GM19351 (cell line): ENCODE measurements at regions not wholly inside any gene's neighbourhood (a gene's known extent, or its start where the extent isn't known, plus 50 kb on each side); places are given as distances from the start of the nearest gene placed in this dataset.

Experiments used
- ATAC-seq: cut with Tn5 transposase; IDR thresholded peaks from one replicate; pipeline ENCODE4 v1.9.1; 2021; ENCODE audit warnings: mild to moderate bottlenecking, moderate library complexity; ENCODE audit not compliant: unreplicated experiment

DNA sequence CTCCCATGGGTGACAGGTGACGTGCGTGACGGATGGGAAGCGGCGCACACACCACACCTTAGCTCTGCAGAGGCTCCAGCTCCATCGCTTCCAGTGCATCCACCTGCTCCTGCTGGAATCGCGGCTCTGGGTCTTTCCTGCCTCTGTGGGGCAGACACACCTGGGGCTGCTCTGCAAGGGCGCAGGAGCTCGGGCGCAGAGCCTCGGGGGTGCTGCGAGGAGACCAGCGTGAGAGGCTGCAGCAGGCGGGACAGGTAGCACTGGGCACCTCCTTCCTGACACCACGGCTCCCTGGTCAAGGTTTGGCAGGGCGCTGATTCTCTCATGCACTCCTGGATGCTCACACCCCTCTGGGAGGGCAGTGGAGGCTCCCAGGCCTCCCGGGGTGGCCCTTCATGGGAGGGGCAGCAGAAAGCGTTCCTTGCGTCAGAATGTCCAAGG is 1494.3 kb downstream of the BRD1 start:
- no peak for ATAC-seq

DNA sequence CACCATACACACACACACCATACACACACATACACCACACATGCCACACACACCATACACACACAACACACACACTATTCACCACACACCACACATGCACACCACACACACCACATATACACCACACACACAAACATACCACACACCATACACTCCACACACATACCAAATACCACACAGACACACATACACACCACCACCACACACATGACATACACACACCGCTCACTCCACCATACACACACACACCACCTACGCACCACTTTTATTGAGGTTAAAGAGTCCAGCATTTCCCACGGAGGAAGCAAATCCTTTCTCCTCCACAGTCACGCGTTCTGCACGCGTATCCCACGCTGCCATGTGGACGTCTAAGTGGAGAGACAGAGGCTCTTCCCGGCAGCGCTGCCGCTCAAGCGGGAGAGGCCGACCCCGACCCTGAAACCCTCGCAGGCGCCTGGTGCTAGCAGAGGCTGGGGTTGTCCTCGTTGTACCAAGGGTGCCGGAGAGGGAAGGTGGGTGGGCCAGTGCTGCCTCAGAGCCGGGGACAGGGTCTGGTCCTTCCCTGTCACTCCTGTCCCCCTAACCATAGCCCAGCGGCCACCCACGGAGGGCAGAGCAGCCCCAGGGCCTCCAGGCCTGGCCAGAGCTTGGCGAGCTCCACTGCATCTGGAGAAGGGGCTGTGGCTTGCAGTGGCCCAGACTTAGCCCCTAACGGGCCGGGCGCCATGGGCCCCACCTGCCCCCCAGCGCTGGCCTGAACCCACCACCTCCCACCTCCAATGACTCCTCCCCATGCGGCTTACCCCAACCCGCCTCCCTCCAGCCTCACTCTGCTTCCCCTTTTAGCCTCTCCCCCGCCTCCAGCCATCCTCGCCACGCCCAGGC is 1495.0 kb downstream of the BRD1 start:
- ATAC-seq: no peak

- ATAC-seq: no peak
These were observed 1495.9 kb downstream of the BRD1 start for GRCh38 chr22:48331691-48332220.

GRCh38 chr22:48331266-48331665 is 1496.4 kb downstream of the BRD1 start:
- ATAC-seq: no peak

DNA sequence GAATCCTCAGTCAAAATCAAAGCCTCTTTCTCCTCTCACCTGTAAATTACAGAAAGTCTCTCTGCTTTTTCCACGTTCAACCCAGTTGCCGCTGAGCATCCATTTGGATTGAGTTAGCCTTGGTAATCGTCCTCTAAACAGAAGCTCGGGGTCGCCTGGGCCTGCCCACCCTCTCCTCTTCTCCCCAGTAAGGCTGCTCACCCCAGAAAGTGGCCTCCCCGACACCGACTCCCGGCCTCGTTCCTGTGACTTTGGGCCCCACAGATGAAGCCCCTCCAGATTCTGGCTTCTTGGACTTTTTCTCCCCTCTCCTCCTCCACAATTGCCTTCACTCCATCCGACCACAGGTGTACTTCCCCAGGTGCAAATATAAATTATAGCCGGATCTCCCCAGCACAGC is 1500.0 kb downstream of the BRD1 start:
- no peak for ATAC-seq

GRCh38 chr22:48323746-48324145 is 1503.9 kb downstream of the BRD1 start:
- no peak for ATAC-seq

GRCh38 chr22:48322907-48323306 is 1504.8 kb downstream of the BRD1 start:
- no peak for ATAC-seq

- no peak for ATAC-seq
These were observed 1505.6 kb downstream of the BRD1 start for GRCh38 chr22:48321986-48322545.

DNA sequence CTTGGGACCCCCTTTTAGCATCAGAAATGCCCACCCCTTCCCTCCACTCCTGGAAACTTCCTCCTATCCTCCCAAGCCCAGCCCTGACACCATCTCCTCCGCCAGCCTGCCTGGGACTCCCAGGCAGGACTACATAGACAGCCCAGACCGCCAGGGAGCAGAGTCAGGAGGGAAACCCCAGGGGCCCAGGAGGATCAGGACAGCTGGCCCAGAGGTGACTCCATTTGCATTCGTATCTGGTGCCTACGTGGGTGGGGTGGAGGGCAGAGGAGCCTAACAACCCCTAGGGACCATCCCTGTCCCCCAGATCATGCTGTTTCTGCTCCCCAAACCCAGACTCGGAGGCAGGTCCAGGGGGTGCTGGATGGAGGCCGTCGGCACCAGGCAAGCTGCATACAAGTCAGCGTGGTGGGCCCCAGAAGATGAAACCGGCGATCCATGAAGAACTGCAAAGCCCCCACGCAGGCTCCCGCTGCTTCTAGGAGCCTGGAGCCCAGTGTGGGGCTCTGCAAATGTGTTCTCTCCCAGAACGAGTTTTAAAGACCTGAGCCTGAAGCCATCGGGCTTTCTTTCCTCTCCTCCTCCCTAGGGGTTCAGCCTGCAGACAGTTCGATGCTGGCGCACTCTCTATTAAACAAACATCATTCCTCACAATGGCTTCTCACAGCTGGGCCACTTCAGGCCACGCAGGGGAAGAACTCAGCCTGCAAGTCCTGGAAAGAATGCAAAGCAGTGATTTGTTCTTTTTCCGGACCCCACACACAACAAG is 1506.8 kb downstream of the BRD1 start:
- no peak for ATAC-seq

- ATAC-seq: no peak
These were observed 1507.5 kb downstream of the BRD1 start for GRCh38 chr22:48320048-48320682.

DNA sequence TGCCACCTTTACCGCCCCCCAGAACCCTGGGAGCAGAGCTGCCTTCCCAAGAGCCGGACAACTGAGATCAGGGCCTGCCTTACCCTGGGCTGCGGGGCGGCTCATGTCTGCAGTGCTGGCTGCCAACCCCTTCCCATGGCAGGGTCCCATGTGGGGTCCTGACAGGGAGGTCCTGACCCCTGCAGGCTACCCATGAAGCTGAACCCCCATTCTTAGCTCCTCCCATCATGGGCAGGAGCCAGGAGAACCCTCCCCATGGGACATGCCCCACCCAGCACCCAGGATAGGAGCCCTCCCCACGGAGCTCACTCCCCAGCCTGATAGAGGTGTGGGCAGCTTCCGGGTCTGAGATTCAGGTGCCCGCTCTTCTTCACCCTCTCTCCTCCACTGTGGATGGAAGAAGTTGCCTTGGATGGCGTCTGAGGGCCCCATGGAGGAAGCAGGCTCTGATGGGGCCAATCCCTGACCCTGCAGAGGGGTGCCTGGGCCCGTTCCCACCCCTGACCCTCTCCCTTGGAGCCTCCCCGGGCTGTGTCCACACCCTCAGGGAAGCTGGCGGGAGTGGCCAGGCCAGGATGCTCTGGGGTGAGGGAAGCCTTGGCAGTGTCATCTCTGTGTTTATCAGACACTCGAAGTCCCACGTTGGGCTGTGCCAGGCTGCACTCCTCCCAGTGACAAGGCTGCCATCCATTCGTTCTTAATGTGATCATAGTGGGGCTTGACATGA is 1508.2 kb downstream of the BRD1 start:
- ATAC-seq: no peak

DNA sequence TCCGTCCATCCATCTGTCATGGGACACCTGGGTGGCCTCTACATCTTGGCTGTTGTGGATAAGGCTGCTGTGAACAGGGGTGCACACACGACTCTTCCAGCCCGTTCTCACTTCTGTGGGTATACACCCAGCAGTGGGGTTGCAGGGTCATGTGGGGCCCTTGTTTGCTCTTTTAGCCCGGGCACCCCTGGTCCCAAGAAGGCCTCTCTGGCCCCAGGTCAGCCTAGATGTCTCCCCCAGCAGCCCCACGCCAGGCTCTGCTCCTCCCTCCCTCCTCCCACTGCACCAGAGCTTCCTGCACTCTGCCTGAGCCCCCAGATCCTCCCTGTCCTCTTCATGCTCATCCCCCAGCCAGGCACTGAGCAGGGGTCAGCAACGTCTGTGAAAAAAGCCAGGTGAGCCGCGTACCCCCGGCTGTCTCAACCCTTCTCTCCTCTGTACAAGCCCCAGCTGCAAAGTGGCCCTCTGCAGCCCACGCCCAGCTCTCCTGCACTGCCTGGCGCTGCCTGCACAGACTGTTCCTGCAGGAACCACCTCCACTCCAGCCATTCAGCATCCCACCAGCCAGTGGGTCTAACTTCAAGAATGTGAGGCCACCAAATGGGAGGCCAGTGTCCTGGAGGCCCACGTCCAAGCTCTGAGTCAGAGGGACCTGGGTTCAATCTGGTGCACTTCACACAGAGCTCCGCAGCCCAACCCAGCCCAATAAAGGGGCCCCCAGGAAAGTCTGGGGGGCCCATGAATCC is 1508.9 kb downstream of the BRD1 start:
- no peak for ATAC-seq

- ATAC-seq: no peak
These were observed 1509.5 kb downstream of the BRD1 start for GRCh38 chr22:48318173-48318572.

DNA sequence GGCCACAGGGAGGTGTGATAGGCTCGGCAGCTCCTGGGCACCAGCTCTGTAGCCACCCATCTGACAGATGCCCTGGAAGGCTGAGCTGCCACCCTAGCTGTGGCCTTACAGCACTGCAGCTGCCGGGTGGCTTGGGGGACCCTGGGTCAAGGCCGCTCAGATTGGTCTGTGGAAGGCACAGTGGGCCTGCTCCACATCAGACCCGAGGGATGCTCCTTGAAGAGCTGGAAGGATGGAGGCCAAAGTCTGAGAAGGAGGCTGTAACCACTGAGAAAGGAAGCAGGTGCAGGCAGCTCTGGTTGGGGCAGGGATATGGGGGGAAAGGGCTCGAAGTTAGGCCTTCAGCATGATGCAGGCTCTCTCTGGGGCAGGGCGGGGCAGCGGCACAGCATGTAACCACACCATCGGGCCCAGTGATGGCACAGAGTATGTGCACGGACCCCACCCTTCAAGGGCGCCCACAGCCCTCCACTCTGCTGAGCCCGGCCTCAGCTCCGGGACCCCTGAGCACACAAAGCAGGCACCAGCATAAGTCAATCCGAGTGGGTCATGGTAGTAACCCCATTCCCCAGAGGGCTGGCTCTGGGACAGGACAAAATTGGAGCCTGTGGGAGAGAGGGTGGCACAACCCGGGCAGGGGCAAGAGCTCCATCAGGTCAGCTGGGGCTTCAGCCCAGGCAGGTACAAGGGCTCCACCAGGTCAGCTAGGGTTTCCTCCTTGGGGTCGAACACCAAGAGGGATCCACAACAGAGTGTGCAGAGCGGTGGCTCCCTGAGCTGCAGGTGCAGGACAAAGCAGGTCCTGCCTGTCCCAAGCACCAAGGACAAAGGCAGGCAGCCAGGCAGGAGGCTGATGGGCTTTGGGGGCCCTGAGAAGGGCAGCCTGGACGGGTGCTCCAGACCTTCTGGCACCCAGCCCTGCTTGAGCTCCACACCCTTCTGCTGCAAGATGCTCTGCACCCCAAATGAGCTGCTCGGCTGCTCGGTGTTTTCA is 1511.1 kb downstream of the BRD1 start:
- no peak for ATAC-seq

DNA sequence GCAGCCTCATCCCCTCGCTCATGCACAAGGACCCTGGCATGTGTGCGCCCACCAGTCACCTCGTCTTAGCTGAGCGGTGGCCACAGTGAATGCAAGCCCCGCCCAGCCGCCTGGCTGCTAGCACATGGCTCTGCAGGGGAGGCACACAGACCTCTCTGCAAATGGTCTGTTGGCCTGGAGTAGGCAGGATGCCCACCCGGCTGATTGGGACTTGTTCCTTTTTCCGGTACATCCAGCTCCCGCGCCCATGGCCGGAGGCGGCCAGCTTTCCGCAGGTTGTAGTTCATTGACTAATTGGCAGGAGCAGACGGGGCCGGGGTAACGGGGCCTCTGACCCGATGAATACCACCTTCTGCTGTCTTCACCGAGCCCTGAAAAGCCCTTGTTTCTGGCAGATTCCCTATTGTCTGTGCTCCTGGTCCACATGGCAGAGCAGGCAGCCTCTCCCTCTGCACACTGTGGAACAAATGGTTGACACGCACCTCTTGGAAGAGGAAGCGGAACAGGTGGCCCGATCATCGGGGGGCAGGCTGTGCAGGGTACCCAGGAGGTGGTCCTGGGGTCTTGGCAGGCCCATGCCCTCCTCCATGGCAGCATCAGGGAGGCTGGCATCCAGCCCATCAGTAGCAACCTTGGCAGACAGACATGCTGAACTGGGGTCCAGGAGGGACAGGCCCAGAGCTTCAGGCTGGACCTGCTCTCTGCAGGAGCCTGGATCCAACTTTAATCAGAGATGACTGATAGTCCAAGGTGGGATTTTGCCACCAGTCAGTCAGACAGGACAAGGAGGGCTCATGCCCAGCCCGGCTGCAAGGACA is 1512.0 kb downstream of the BRD1 start:
- no peak for ATAC-seq

DNA sequence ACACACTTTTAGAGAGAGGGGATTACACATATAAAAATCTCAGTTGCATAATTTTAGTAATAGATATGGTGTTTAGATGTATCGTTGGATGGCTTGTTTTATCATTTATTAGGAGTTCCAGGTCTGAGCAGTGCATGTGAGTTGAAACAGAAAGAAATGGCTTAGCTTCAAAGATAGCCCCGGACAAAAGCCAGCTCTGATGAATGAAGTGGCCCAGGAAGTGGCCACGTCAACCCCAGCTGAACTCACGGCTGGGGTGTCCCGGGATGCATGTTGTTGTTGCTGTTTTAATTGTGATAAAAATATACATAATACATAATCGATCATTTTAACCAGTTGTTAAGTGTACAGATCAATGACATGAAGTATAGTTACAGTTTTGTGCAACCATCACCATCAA is 1513.6 kb downstream of the BRD1 start:
- ATAC-seq: no peak

DNA sequence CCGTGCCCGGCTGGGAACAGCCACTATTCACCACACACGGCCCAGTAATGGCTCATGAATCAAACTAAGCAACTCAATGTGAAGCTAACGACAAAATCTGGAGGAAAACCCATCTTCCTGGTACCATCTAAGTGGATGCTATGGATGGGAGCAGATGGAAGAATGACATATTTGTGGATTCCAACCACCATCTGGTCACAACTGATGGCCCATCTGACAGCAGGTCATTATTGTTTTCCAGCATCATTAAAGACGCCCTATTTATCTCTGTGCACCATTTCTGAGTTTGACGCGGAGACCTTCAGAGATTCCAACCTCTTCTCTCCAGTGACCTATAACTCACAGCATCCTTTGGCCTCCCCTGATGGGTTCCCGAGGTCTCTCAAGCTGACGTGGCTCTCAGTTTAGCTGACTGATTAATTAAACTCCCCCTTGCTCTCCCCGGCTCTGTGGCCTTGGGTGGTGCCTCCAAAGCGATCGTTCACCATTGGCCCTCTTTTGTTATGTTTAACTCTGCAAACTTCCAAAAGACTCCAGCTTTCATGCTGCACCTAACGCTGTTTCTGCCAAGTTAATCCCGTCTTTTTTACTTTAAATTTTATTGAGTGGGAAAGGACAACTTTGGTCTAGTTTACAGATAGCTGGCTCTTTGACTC is 1514.4 kb downstream of the BRD1 start:
- no peak for ATAC-seq
